GM12892 (cell line): ENCODE measurements at regions not wholly inside any gene's neighbourhood (a gene's known extent, or its start where the extent isn't known, plus 50 kb on each side); places are given as distances from the start of the nearest gene placed in this dataset.

ENCODE experiments used
- DNase-seq: peaks from one replicate; pipeline ENCODE4 v3.0.0; 2011; ENCODE audit not compliant: insufficient read length
- FAIRE-seq: peaks from 2 replicates; lab custom pipeline; 2011; peaks lifted over from hg19 to GRCh38; lab: Jason Lieb, UNC
- POLR2A ChIP-seq: IDR thresholded peaks from 2 replicates; pipeline ENCODE4 v1.6.1; 2011; ENCODE audit warnings: low read depth, low read length, control low read depth
- POLR2AphosphoS5 ChIP-seq: IDR thresholded peaks from 2 replicates; pipeline ENCODE4 v1.6.1; 2011; ENCODE audit warnings: low read depth, low read length, control low read depth
- TAF1 ChIP-seq: IDR thresholded peaks from 2 replicates; pipeline ENCODE4 v1.6.1; 2011; ENCODE audit warnings: low read depth, mild to moderate bottlenecking, control low read depth, low read length, borderline replicate concordance

DNA sequence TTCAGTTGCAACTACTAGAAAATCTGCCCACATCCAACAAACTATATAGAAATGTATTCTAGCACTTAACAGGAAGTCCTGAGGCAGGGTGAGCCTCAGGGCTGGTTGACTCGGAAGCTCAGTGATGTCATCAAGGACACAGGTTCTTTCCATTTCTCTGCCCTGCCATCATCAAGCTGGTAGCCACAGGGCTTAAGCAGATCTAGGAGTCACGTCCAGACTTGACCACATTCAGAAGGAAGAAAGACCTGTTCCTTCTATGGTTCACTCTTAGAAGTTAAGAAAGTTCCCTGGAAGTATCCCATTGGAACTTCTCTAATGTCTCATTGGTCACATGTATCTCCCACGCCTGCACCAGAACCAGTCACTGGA, 438.1 kb downstream of the PRDM2 start:
- DNase-seq: no peak
- no peak for FAIRE-seq
- TF ChIP-seq POLR2A (no peak), POLR2AphosphoS5 (no peak), TAF1 (no peak)

DNA sequence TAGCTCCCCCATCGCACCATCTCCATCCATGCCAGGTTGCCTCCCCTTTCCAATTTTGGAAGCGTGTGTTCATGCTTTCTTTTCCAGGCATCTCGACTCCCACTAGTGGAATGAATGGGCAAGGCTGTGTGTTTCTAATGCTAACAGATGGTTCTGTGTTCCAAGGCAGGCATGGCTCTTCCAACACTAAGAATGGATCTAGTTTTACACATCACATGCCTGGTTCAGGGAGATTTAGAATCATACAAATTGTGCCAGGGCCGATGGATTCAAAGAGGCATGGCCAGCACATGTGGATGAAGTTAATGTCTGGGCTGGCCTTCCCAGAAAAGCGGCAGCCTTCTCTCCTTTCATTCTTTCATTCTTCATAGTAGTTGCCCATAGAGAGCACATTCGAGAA, 438.7 kb downstream of the PRDM2 start:
- TF ChIP-seq POLR2A (no peak), POLR2AphosphoS5 (no peak), TAF1 (no peak)
- no peak for DNase-seq
- no peak for FAIRE-seq

DNA sequence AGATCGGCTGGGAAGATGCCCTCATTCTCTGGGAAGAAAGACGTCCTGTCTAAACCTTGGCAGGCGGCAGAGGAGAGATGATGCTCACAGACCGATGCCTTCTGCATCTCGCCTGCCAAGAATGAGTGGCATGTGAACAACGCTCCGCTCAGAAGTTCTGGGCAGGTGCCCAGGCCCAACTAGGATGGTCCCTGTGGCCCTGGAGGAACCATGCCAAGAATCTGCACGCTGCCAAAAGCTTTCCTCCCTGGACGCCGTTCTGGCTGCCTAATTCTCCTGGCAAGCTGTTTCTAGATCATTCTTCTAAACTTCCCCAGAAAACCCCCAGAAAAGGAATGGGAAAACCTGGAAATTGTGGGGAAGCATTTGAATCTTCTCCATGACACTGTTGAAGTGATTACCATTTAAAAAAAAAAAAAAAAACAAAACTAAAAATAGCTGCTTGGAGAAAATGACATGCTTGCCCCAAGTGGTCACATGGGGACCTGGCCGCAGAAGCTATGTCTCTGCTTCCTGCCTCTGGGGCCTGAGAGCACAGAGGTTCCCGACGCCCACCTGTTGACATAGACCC, 440.9 kb downstream of the PRDM2 start:
- no peak for FAIRE-seq
- DNase-seq: no peak
- TF ChIP-seq TAF1 (no peak), POLR2AphosphoS5 (no peak), POLR2A (no peak)

DNA sequence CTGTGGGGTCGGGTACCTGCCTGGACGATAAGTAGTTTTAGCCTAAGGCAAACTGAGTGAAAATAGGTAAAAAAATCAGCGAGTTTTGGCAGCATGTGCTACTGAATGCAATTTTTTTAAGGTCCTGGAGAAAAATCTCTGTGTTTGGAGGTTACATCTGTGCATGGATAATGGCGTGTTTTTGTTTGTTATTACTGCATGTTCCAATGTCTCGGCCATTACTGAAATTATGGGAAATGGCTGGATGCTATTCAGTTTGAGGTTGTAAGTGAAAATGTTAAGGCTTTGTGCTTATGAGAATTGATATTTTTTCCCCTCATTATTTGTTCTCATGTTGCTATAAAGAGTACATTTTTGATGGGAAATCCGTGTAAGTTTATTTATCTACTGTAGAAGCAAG, 441.7 kb downstream of the PRDM2 start:
- no peak for DNase-seq
- TF ChIP-seq POLR2A (no peak), POLR2AphosphoS5 (no peak), TAF1 (no peak)
- no peak for FAIRE-seq

DNA sequence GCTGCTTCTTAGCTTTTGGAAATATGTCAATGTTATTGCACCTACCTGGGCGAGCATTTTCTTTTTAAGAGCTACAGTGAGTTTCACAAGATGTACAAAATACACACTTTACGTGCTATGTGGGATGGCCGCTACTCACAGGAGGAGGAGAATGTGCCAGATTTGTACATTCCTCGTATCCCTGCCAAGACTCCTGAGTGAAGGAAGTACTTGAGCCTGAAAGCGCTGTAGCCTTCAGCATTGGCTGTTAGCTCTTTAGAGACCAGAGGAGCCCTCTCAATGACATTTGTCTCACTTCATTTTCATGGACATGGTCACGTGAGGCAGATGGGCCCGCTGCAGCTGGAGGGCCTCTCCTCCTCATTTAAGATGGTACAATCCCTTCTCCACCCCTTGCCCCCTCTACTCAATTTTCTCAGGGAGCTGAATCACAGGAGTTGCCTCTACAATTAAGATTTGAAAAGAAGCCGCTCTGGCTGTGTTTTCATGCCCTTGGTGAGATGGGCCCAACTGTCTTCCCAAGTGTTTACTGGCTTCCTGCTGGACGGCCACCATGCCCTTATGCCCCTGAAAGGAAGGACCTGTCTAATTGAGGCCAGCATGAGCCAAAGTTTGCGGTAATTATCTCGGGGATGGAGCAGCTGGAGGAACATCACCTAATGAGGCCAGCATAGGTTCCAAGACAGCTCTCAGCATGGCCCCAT, 442.6 kb downstream of the PRDM2 start:
- TF ChIP-seq TAF1 (no peak), POLR2AphosphoS5 (no peak), POLR2A (no peak)
- no peak for DNase-seq
- FAIRE-seq: no peak

DNA sequence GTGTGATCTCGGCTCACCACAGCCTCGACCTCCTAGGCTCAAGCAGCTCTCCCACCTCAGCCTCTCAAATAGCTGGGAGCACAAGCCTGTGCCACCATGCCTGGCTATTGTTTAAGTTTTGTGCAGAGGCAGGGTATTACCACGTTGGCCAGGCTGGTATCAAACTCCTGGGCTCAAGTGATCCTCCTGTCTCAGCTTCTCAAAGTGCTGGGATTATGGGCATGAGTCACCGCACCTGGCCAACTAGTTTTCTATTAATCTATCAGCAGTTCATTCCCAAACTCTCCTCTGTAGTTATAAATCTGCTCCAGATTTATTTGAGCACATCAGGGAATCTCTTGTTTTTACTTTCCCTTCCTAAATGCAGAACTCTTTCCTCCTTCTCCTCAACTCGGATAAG, 443.8 kb downstream of the PRDM2 start:
- TF ChIP-seq POLR2AphosphoS5: no peak
- TF ChIP-seq POLR2A: no peak
- TF ChIP-seq TAF1: no peak
- no peak for FAIRE-seq
- no peak for DNase-seq

DNA sequence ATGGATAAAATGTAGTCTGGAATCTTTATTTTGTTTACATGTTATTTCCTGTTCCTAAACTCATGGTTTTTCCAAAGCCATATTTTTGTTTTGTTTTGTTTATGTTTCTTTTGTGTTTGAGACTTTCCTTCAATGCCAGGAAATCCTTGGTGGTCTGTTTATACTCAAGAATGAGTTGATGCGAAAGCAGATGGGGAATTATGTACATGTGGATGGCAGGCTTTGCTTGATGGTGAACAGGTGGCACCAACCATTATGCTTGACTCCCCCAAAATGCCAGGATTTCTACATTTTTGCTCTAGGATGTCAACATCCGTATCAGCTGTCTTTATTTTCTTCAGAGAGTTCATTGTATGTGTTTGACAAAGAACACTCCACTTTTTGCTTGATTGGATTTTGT, 448.5 kb downstream of the PRDM2 start:
- DNase-seq (no peak), FAIRE-seq (no peak)
- TF ChIP-seq POLR2AphosphoS5: no peak
- no peak for TF ChIP-seq POLR2A
- TF ChIP-seq TAF1: no peak

DNA sequence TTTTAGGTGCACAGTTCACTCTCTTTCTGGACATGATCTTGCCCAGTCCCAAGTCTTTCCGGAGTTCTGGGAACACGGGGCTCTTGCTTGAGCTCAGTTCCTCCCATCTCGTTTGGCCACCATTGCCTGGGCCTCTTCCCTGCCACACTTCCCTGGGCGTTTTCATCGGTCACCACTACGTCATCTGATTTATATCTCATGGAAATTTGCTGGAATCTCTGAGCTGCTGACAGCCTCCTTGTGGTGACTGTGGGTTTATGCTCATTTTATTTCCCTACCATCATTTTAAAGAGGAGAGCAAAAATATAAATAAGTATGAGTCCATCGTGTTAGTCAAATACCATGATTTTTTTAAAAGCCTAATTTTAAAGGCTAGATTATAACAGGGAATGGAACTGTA, 449.1 kb upstream of the KAZN start:
- DNase-seq: no peak
- TF ChIP-seq POLR2AphosphoS5: no peak
- no peak for TF ChIP-seq TAF1
- TF ChIP-seq POLR2A: no peak
- no peak for FAIRE-seq

DNA sequence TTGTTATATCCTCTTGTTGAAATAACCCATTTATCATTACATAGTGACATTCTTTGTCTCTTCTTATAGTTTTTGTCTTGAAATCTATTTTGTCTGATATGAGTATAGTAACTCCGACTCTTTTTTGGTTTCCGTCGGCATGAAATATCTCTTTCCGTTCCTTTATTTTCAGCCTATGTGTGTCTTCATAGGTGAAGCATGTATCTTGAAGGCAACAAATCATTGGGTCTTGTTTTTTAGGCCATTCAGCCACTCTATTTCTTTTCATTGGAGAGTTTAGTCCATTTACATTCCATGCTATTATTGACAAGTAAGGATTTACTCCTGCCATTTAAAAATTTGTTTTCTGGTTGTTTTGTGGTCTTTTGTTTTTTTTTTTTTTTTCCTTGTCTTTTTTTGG, 441.9 kb upstream of the KAZN start:
- FAIRE-seq: no peak
- no peak for DNase-seq
- TF ChIP-seq POLR2AphosphoS5: no peak
- no peak for TF ChIP-seq TAF1
- no peak for TF ChIP-seq POLR2A

DNA sequence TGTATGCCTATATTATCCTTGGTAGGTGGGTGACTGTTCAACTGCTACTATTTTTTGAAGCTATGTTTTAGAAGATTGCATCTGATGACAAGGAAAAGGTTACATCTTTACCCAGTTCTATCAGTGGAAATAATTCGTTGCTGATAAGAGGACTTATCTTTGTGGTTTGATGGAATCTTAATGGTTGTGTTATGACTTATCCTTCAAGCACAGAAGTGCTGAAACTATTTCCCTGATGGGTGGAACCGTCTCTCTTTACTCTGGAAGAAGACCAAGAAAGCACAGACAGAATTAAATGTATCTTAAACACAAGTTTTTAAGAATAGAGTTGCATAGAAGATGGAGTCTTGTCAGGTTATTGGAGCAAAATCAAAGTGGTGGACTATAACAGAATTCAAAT, 437.7 kb upstream of the KAZN start:
- no peak for FAIRE-seq
- TF ChIP-seq POLR2AphosphoS5 (no peak), POLR2A (no peak), TAF1 (no peak)

DNA sequence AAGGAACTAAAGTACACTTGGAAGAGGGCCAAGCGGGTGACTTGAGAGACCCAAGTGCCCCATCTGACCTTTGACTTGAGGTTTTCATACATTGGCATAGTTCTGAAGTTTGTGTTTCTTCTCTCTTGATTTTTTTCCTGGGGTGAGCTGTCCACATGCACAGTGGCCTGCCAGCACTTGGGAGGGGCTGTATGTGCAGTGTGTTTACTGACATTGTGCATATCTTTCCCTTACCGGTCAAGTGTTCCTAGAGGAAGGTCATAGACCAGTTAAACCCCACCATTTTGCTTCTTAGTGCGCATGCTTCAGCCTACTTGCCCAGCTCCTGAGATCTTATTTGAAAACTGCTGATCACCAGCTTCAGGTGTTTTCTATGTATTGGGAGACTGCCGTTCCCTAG, 435.2 kb upstream of the KAZN start:
- DNase-seq: no peak
- FAIRE-seq: no peak

More for the DNA sequence above, 437.7 kb upstream of the KAZN start:
- DNase-seq: no peak

DNA sequence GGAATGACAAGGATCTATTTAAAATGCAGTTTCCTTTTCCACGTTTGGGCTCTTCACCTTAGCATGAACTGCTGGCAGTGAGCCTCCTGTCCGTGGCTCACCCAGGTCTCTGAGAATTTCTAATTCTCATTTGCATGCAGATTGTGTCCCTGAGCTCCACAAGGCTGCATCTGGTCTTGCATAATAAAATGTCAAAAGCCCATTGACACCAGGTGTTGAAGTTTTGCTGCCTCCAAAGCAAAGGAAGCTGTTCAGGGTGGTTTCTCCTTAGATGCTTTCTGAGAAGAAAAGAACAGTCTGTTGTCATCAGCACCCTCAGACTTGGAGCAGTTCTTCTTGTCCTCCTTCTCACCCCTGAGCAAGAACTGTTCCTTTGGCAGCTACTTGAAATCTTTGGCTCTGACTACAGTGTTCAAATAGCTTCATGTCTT, 433.1 kb upstream of the KAZN start:
- DNase-seq: no peak

More for the DNA sequence above, 435.2 kb upstream of the KAZN start:
- TF ChIP-seq TAF1 (no peak), POLR2AphosphoS5 (no peak), POLR2A (no peak)

DNA sequence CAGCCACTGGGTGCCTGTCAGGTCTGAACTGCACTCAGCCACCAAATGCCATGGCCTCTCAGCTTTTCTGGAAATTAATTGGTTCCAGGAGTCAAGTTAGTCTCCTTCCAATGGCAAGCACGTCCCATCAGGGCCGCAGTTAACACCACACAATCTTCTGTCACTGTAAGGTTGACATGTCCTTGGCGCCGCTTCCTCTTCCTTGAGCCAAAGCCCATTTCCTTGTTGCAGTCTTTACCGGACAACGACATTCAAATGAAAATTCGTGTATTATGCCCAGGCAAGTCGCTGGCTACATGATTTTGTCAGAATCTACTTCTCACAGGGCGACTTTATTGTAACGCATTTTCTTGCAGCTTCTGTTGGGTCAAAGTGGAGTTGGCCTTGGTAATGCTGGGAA, 430.6 kb upstream of the KAZN start:
- TF ChIP-seq POLR2AphosphoS5 (no peak), POLR2A (no peak), TAF1 (no peak)
- no peak for FAIRE-seq
- no peak for DNase-seq

More for the DNA sequence above, 433.1 kb upstream of the KAZN start:
- no peak for TF ChIP-seq POLR2AphosphoS5
- TF ChIP-seq POLR2A: no peak
- no peak for TF ChIP-seq TAF1
- FAIRE-seq: no peak
